Immature natural killer cell (primary cell): ENCODE measurements at regions not wholly inside any gene's neighbourhood (a gene's known extent, or its start where the extent isn't known, plus 50 kb on each side); places are given as distances from the start of the nearest gene placed in this dataset.
"Not testable (repeated sequence)": the region's sequence is repeated elsewhere in the genome, so short reads cannot be mapped to it uniquely, and the experiment has no call there.

Source experiments
- DNase-seq, 3 donors: peaks; one replicate each; pipeline ENCODE4 v3.0.0; 2022; ENCODE audit warnings: mixed read lengths in 1 of 3
- H3K27ac Mint-ChIP-seq, 6 donors: one replicate each; pipeline ENCODE4 v1.8.0; 2020; ENCODE audit warnings: mixed read lengths in 6 of 6, mild to moderate bottlenecking in 5 of 6, inconsistent platforms in 4 of 6, moderate library complexity in 3 of 6
- H3K27me3 Mint-ChIP-seq, 3 donors: one replicate each; pipeline ENCODE4 v1.8.0; 2020 to 2021; ENCODE audit warnings: low read depth in 3 of 3, mild to moderate bottlenecking in 3 of 3, mixed read lengths in 3 of 3, moderate library complexity in 3 of 3, inconsistent platforms in 1 of 3
- H3K36me3 Mint-ChIP-seq, 3 donors: one replicate each; pipeline ENCODE4 v1.8.0; 2020; ENCODE audit warnings: mixed read lengths in 3 of 3, inconsistent platforms in 2 of 3, mild to moderate bottlenecking in 2 of 3
- H3K4me1 Mint-ChIP-seq, 2 donors: one replicate each; pipeline ENCODE4 v1.8.0; 2020; ENCODE audit warnings: inconsistent platforms in 2 of 2, mild to moderate bottlenecking in 2 of 2, mixed read lengths in 2 of 2, moderate library complexity in 1 of 2
- H3K4me3 Mint-ChIP-seq, 5 donors: one replicate each; pipeline ENCODE4 v1.8.0; 2020; ENCODE audit warnings: mild to moderate bottlenecking in 5 of 5, mixed read lengths in 5 of 5, inconsistent platforms in 3 of 5, moderate library complexity in 3 of 5
- H3K9me3 Mint-ChIP-seq, 6 donors: one replicate each; pipeline ENCODE4 v1.8.0; 2020; ENCODE audit warnings: mild to moderate bottlenecking in 6 of 6, mixed read lengths in 6 of 6, inconsistent platforms in 4 of 6, moderate library complexity in 3 of 6

DNA sequence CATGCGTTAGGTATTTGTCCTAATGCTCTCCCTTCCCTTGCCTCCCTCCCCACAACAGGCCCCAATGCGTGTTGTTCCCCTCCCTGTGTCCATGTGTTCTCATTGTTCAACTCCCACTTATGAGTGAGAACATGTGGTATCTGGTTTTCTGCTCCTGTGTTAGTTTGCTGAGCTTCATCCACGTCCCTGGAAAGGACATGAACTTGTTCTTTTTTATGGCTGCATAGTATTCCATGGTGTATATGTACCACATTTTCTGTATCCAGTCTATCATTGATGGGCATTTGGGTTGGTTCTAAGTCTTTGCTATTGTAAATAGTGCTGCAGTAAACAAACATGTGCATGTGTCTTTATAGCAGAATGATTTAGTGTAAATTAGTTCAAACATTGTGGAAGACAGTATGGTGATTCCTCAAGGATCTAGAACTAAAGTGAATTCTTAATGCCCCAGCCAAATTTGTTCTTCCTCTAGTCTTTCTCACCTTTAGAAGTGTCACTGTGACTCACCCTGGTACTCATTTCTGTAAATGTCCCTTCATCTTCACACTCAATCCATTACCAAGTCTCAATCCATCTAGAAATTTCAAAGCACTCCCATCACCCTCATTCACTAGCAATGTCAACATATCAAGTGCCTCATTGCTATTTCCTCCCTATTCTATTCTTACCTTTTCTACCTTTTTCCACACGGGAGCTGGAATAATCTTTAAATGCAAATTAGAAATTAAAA, 123.9 kb downstream of the MREG start:
- not testable (repeated sequence) for H3K9me3 Mint-ChIP-seq, H3K27ac Mint-ChIP-seq, H3K4me3 Mint-ChIP-seq, H3K27me3 Mint-ChIP-seq, H3K36me3 Mint-ChIP-seq, DNase-seq, H3K4me1 Mint-ChIP-seq

DNA sequence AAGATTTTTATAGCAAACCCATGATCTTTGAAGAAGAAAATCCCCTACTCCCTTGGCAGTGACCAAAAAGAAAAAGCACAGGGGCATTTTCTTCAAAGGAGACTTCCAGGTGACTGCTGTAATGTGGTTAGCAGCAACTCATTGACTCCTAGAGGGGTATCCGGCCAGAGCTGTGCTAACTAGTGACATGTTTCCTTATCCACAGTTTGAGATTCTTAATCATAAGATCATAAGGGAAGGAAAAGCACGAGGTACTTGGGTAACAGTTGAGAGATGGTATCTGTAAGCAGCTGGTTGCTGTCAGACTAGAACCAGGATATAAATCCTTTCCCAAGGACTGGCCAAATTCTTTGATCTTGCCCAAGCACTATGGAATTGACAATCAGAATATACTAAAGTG, 124.7 kb downstream of the MREG start:
- no peaks in the 10 kb centered on the region for H3K9me3 Mint-ChIP-seq
- H3K36me3 Mint-ChIP-seq, result no peaks in the 10 kb centered on the region
- H3K27ac Mint-ChIP-seq, result no peak overlapping the region
- no peaks in the 10 kb centered on the region for H3K4me1 Mint-ChIP-seq
- no peak for DNase-seq
- peaks cover 0 to 9% (median 3%) of the 10 kb centered on the region in 3 donors for H3K27me3 Mint-ChIP-seq
- no peak overlapping the region for H3K4me3 Mint-ChIP-seq

DNA sequence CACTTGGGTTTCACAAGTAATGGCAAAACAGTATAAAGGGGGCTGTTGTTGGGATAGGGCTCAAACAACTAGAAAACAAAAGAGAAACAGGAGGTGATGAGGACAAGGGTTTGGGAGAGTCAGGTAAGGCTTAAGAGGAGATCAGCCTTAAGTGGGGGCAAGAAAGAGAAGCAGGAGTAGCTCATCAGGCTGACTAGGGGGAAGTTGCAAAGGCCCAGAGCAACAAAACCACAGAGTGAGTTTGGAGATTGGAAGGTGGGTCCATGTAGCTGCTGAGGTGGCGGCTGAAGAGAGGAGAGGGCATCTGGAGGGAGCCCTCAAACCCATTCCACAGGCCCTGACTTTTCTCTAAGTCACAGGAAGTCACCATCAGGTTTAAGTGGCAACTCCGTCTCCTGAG, 126.0 kb downstream of the MREG start:
- Mint-ChIP-seq H3K4me1 (no peaks in the 10 kb centered on the region), H3K36me3 (no peaks in the 10 kb centered on the region), H3K4me3 (no peak overlapping the region), H3K9me3 (no peaks in the 10 kb centered on the region), H3K27ac (no peak overlapping the region), H3K27me3 (peaks cover 0 to 9% (median 5%) of the 10 kb centered on the region in 3 donors)
- no peak for DNase-seq

DNA sequence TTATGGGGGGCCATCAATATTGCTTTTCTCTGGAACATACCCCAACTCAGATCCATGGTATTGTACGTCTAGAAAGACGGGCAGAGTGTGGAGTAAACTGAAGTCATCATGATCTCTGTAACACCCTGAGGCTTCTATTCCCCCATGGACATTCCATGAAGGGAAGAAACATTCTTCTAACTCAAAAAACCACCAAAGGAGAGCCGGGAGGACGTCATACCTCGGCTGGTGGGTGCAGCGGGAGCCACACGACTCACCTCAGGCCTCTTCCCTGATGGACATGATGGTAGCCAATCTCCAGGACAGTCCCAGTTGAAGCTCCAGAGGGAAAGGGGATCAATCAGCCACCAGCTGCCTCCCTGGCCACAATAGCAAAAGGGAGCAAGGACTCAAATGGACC, 127.3 kb downstream of the MREG start:
- H3K4me3 Mint-ChIP-seq, result no peak overlapping the region
- DNase-seq, result no peak
- H3K4me1 Mint-ChIP-seq, result no peaks in the 10 kb centered on the region
- peaks cover 0 to 6% (median 6%) of the 10 kb centered on the region in 3 donors for H3K27me3 Mint-ChIP-seq
- H3K36me3 Mint-ChIP-seq, result no peaks in the 10 kb centered on the region
- no peaks in the 10 kb centered on the region for H3K9me3 Mint-ChIP-seq
- no peak overlapping the region for H3K27ac Mint-ChIP-seq

DNA sequence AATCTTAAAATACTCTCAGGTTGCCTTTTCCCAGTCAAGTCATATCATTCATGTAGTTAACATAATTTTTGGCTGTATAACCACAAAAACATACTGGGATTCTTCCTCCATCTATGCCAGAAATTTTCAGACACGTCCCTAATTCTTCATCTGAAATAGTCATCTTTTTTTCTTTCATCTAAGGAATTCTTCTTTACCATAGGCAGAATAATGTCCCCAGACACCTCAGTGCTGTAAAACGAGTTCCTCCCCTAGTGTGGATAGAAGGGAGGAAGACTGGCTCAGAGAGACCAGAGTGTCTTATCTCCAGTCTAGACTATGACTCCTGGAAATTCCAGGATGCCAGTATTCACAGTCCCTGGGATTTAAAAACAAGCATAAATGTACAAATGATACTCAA, 127.8 kb downstream of the MREG start:
- no peaks in the 10 kb centered on the region for H3K4me1 Mint-ChIP-seq
- H3K4me3 Mint-ChIP-seq, result no peak overlapping the region
- H3K9me3 Mint-ChIP-seq, result no peaks in the 10 kb centered on the region
- peaks cover 0 to 6% (median 6%) of the 10 kb centered on the region in 3 donors for H3K27me3 Mint-ChIP-seq
- H3K36me3 Mint-ChIP-seq, result no peaks in the 10 kb centered on the region
- no peak for DNase-seq
- H3K27ac Mint-ChIP-seq, result no peak overlapping the region

DNA sequence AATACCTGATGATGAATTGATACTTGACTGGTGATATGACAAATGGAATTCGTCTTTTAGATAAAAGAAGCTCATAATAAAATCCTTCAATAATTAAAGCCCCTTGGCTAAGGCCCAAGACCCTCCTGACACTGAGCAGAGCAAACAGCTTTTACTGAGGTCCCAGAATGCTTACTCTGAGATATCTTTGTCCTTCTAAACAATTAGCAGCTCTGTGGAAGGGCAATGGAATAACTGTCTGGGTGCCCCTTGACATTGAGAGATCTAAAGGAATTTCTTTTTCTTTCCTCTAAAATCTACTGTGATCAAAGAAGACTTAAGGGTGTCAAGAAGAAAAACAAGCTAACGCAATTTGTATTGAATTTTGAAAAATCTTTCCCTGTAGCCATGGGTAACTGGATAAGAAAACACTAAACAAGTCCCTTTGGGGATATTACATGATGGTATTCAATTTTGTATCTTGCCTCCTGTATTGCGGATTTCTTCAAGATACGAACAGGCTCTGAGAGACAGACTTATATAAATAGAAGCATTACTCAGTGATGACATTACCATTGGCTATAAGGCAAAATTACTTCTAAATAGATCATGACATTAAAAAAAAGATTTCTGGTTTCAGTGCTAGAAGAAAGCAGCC, 128.8 kb downstream of the MREG start:
- no peaks in the 10 kb centered on the region for H3K36me3 Mint-ChIP-seq
- no peak overlapping the region for H3K4me3 Mint-ChIP-seq
- H3K27ac Mint-ChIP-seq, result no peak overlapping the region
- no peak for DNase-seq
- H3K4me1 Mint-ChIP-seq, result no peaks in the 10 kb centered on the region
- no peaks in the 10 kb centered on the region for H3K9me3 Mint-ChIP-seq
- H3K27me3 Mint-ChIP-seq, result peaks cover 0 to 8% (median 6%) of the 10 kb centered on the region in 3 donors

DNA sequence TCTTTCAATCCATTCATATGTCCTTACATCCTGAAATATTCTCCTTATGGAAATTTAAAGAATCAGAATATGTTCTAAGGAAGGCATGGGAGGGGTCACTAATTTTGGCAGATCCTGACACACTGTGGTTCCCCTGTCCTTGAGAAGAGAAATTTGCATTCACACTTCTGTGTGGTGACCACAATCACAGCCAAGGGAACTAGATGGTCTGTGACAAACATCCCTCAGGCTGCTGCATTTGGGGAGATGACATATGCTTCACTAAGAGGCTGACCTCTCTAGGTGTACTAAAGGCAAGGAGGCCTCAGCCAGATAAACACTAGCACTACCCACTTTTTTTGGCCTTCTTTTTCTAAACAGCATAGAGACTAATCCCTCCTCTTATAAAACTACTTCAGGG, 129.6 kb downstream of the MREG start:
- peaks cover 0 to 8% (median 6%) of the 10 kb centered on the region in 3 donors for H3K27me3 Mint-ChIP-seq
- no peak for DNase-seq
- H3K9me3 Mint-ChIP-seq, result no peaks in the 10 kb centered on the region
- H3K4me1 Mint-ChIP-seq, result no peaks in the 10 kb centered on the region
- H3K4me3 Mint-ChIP-seq, result no peak overlapping the region
- H3K36me3 Mint-ChIP-seq, result no peaks in the 10 kb centered on the region
- H3K27ac Mint-ChIP-seq, result no peak overlapping the region

DNA sequence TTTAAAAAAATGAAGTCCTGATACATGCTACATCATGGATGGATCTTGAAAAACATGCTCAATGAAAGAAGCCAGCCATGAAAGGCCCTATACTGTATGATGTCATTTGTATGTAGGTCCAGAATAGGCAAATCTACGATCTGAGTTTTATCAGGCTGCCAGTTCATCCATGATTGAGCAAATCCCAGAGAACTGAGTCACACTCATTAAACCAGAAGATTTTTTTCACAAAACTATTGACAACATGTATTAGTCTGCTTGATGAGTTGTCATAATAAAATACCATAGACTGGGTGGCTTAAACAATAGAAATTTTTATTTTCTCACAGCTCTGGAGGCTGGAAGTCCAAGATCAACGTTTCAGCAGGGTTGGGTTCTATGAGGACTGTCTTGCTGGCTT, 130.7 kb downstream of the MREG start:
- Mint-ChIP-seq H3K27ac (no peak overlapping the region), H3K9me3 (no peaks in the 10 kb centered on the region), H3K27me3 (peaks cover 0 to 8% (median 6%) of the 10 kb centered on the region in 3 donors)

DNA sequence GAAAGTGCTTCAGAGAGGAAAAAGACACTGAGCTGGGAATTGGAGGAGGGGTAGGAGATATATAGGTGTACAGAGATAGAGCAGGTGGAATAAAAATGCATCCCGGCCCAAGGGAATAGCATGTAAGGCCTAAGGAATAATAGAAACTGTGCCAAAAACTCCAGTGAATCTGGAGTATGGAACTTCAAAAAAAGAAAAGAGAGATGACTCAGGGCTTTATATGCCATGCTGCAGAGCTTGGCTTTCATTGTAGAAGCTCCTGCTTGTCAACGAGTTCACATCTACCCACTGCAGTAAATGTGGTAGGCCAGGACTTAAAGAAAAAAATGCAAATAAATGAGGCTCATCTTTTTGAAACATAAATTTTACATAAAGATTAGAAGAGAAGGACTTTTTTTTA, 131.8 kb downstream of the MREG start:
- no peaks in the 10 kb centered on the region for H3K4me1 Mint-ChIP-seq
- H3K36me3 Mint-ChIP-seq, result no peaks in the 10 kb centered on the region
- H3K27ac Mint-ChIP-seq, result no peak overlapping the region
- H3K9me3 Mint-ChIP-seq, result no peaks in the 10 kb centered on the region
- H3K4me3 Mint-ChIP-seq, result no peak overlapping the region
- DNase-seq, result no peak
- H3K27me3 Mint-ChIP-seq, result peaks cover 0 to 4% (median 2%) of the 10 kb centered on the region in 3 donors

More for the DNA sequence above, 130.7 kb downstream of the MREG start:
- H3K4me1 Mint-ChIP-seq, result no peaks in the 10 kb centered on the region
- H3K4me3 Mint-ChIP-seq, result no peak overlapping the region
- H3K36me3 Mint-ChIP-seq, result no peaks in the 10 kb centered on the region
- DNase-seq, result no peak

DNA sequence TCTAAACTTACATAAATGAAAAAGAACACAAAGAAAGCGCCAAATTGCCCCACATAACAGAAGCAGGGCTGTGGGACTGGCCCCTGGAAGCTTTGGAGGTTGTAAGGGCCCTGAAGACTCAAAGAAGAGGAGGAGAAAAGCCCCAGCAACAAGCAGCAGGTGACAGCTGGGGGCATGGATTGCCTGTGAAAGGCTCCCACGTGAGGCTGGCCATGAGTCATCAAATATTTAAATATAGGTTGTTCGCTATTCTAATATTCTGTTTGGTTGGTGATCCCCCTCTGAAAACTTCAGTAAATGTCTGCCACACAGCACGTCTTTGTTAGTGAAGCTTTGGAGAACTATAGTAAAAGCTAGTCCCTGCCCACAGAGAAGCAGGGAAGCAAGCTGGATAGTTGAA, 132.4 kb downstream of the MREG start:
- Mint-ChIP-seq H3K27ac (no peak overlapping the region), H3K4me1 (no peaks in the 10 kb centered on the region), H3K4me3 (no peak overlapping the region), H3K9me3 (no peaks in the 10 kb centered on the region), H3K36me3 (no peaks in the 10 kb centered on the region), H3K27me3 (peaks cover 0 to 4% (median 2%) of the 10 kb centered on the region in 3 donors)
- no peak for DNase-seq

DNA sequence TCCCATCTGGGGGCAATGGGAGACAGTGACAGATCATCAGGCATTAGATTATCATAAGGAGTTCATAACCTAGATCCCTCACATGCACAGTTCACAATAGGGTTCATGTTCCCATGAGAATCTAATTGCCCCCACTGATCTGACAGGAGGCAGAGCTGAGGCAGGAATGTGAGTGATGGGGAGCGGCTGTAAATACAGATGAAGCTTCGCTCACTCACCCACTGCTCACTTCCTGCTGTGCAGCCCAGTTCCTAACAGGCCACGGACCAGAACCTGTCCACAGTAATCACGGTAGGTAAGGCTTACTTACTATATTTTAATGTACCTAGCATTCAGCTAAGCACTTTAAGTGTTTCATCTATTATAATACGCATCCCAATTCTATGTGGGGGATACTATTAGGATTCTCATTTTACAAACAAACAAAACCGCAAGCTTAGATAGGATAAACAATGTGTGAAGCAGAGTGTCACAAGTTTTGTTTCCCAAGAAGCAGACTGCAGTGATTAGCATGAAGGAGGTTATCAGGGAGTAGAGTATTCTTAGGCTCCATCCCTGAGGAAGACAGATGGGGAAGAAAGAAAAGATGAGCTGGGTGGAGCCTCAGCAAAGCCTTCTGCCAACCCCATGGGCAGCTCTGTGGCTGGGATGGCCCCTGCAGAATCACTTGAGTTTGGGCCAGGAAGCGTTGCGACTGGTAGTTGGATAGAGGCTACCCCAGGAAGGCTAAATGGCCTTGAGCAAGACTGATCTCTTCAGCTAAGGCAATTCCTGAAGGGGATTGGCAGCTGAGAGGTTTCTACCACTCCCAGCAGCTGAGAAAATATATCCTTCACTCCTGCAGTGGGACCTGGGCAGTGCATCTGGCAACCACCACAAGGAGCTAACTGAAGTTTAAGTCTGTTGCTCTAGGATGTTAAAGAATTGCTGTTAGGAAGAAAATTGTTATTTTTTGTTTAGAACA, 133.1 kb downstream of the MREG start:
- H3K27ac Mint-ChIP-seq, result no peak overlapping the region
- DNase-seq, result no peak
- H3K27me3 Mint-ChIP-seq, result peaks cover 0 to 5% (median 4%) of the 10 kb centered on the region in 3 donors
- H3K4me3 Mint-ChIP-seq, result no peak overlapping the region
- no peaks in the 10 kb centered on the region for H3K9me3 Mint-ChIP-seq
- no peaks in the 10 kb centered on the region for H3K36me3 Mint-ChIP-seq
- no peaks in the 10 kb centered on the region for H3K4me1 Mint-ChIP-seq

DNA sequence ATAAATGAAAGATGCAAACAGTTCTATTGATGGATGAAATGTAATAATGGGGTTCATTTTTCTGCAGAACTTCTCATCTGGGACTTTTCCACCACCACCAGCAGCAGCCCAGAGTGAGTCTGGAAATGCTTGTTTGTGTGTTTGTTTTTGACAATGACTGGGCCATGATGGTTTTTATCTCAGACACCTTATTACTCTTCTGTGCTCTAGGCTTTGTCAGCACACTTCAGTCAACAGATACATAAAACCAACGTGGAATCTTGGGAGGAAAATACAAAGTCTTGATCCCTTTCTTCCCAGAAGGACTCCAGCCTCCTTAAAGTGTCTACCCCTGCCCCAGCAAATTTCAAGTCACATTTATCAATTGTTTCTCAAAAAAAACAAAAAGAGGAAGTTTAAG, 134.0 kb downstream of the MREG start:
- H3K36me3 Mint-ChIP-seq, result no peaks in the 10 kb centered on the region
- H3K27me3 Mint-ChIP-seq, result peaks cover 0 to 5% (median 4%) of the 10 kb centered on the region in 3 donors
- H3K4me3 Mint-ChIP-seq, result no peak overlapping the region
- no peaks in the 10 kb centered on the region for H3K4me1 Mint-ChIP-seq
- no peak for DNase-seq
- H3K27ac Mint-ChIP-seq, result no peak overlapping the region
- H3K9me3 Mint-ChIP-seq, result no peaks in the 10 kb centered on the region

DNA sequence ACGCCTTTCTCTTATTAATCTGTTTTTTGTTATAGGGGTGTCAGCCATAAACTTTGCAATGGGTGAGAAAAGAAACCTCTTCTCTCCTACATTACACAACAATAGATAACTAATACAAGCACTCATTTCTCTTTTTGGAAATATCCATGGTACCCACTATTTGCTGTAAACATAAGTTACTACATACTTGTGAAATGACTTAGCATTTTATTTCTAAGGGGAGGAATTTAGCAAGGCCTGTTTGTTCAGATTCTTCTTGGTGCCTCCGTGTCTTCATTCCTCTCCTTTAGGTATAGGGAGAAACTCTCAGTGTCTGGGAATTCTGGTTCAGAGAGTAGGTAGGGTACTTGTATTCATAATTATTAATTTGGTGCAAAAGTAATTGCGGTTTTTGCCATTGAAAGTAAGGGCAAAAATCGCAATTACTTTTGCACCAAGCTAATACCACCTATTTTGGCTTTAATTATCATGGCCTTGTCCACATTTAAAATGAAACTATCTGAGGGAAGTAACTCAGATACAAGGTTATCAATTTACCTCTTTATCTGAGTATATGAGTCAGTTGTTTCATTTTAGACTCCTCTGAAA, 134.8 kb downstream of the MREG start:
- no peak for DNase-seq
- no peaks in the 10 kb centered on the region for H3K9me3 Mint-ChIP-seq
- H3K27me3 Mint-ChIP-seq, result peaks cover 0 to 5% (median 4%) of the 10 kb centered on the region in 3 donors
- H3K4me1 Mint-ChIP-seq, result no peaks in the 10 kb centered on the region
- no peak overlapping the region for H3K27ac Mint-ChIP-seq
- no peaks in the 10 kb centered on the region for H3K36me3 Mint-ChIP-seq
- no peak overlapping the region for H3K4me3 Mint-ChIP-seq

DNA sequence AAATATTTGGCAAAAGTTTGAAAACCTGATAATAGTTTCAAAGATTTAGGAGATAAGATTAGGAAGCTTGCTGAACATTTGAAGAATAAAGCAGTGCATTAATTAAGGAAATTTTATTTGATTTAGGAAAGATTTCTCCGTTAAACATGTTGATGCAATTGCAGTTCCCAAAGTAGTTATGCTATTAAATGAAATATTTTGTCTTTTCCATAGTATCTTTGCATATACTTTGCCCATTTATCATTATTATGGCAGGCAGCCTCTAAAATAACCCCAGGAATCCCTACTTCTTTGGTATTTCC, 136.5 kb downstream of the MREG start:
- Mint-ChIP-seq H3K36me3 (no peaks in the 10 kb centered on the region), H3K9me3 (no peaks in the 10 kb centered on the region), H3K27ac (no peak overlapping the region), H3K4me1 (no peaks in the 10 kb centered on the region), H3K4me3 (no peak overlapping the region), H3K27me3 (peaks cover 3 to 6% (median 5%) of the 10 kb centered on the region in 3 donors)
- no peak for DNase-seq
